HCT116 (cell line): ENCODE measurements at regions not wholly inside any gene's neighbourhood (a gene's known extent, or its start where the extent isn't known, plus 50 kb on each side); places are given as distances from the start of the nearest gene placed in this dataset.

Source experiments
- POLR2AphosphoS5 ChIP-seq: IDR thresholded peaks from 2 replicates; pipeline ENCODE4 v1.6.1; 2011; ENCODE audit warnings: mild to moderate bottlenecking, low read depth, low read length, moderate library complexity
- SIN3A ChIP-seq: IDR thresholded peaks from 2 replicates; pipeline ENCODE4 v1.6.1; 2012; ENCODE audit warnings: low read depth

DNA sequence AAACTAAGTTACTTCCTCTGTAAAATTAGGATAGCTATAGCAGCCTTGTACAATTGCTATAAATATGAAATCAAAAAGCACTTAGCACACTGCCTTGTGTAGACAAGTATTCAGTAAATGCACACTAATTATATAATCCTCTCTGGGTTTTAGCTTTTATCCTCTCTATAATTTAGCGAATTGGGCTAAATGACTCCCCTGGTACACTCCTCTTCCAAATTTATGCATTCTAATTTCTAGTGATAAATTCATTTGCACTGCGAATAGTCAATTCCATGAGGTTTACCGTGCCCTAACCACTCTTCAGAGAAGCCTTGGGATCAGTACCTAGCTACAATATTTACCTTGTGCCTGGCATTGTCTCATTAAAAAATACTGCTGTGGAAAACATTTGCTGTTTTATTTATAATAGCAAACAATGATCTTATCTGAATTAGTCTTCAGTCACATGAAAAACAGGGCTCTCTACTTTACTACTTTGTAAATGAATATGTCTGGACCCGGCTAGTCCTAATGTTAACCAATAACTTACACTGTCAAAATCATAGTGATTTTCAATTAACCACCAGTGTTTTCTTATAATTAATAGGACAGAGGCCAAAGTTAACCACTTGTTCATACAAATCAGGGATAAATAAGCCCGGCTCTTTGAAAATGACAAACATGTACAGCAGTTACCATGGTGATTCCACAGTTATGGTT, 577.9 kb downstream of the IPMK start:
- no peak for TF ChIP-seq POLR2AphosphoS5
- TF ChIP-seq SIN3A: no peak
